ENCODE measurements at regions not wholly inside any gene's neighbourhood (a gene's known extent, or its start where the extent isn't known, plus 50 kb on each side); places are given as distances from the start of the nearest gene placed in this dataset.

DNA sequence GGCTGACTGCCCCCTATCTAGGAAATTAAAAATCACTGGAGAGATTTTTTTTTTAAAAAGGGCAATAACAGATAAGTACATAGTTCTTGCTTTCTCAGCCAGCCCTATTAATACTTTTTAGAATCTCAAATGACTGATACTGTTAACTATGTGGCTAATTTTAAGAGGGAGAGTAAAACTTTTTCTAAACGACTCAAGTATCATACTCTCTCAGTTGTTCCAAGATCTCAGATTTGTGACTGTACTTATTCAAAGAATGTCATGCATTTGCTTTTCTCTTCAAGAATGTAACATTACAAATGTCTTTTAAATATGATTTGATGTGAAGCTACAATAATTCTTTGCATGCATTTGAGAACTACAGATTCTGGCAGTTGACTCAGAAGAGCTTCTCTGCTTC, 55.4 kb upstream of the RAB11FIP2 start:
- DNase-seq: no peak

DNA sequence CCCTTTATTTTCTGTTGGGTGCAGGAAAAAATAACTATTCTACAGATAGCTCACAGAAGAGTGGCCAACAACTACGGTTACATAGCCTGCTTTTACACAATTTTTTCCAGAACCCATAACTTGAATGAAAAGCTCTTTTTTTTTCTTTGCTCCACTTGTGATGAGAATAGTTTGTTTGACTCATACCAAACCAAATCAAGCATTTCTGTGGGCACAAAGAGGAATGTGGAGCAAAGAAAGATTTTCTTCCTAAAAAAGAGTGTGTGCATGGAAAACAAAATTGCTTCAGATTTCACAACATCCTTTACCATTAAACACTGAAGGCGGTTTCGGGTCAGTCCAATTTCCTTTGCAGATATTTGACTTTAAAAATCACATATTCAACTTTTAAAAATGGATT, 54.8 kb upstream of the RAB11FIP2 start:
- DNase-seq: no peak
